H7 (cell line): ENCODE measurements at regions not wholly inside any gene's neighbourhood (a gene's known extent, or its start where the extent isn't known, plus 50 kb on each side); places are given as distances from the start of the nearest gene placed in this dataset.

Experiments used
- DNase-seq: peaks from one replicate; pipeline ENCODE4 v3.0.0; 2012
- H3K27me3 ChIP-seq: 2 replicates; pipeline ENCODE4 v1.6.0; 2011; ENCODE audit warnings: mild to moderate bottlenecking, low read length; ENCODE audit not compliant: control insufficient read depth, insufficient read depth
- H3K36me3 ChIP-seq: replicated peaks from 2 replicates; pipeline ENCODE4 v1.5.1; 2011; ENCODE audit warnings: low read length; ENCODE audit not compliant: control insufficient read depth, insufficient read depth
- H3K4me3 ChIP-seq: 2 replicates; pipeline ENCODE4 v1.5.1; 2011; ENCODE audit warnings: low read depth, mild to moderate bottlenecking, control low read depth, low read length, moderate library complexity; ENCODE audit not compliant: insufficient read depth

DNA sequence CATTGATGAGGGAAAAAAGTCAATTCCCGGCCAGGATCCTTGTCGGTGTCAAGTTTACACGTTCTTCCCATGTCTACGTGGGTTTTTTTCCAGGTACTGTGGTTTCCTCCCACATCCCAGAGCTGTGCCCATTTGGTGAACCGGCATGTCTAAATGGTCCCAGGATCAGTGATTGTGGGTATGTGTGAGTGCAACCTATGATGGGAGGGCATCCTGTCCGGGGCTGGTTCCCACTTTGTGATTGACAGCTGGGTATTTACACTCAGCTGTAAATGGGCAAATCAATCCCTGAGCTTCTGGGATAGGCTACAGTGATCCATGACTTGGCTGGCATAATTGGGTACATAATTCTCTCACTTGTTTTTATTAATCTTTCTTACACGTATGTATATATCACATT is 91.2 kb upstream of the IRX6 start:
- Histone ChIP-seq H3K27me3 (no peaks in the 10 kb centered on the region), H3K36me3 (no peaks in the 10 kb centered on the region), H3K4me3 (no peak overlapping the region)
- DNase-seq: no peak

DNA sequence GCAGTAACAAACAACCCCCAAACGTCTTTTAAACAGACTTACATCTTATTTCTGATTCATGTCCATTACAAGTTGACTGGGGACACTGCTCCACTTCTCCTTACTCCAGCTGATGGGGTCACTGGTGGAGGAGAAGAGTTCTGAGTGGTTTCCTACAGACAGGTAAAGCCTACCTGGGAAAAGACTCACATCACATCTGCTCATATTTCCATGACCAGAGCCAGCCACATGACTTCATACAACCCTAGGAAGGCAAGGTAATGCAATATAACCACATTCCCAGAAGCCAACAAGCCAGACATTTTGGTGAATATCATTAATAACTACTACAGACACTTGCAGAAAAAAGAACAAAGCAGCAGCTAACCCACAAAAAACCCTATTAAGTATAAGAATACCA is 90.5 kb upstream of the IRX6 start:
- Histone ChIP-seq H3K36me3 (no peaks in the 10 kb centered on the region), H3K4me3 (no peak overlapping the region), H3K27me3 (no peaks in the 10 kb centered on the region)
- DNase-seq: no peak

DNA sequence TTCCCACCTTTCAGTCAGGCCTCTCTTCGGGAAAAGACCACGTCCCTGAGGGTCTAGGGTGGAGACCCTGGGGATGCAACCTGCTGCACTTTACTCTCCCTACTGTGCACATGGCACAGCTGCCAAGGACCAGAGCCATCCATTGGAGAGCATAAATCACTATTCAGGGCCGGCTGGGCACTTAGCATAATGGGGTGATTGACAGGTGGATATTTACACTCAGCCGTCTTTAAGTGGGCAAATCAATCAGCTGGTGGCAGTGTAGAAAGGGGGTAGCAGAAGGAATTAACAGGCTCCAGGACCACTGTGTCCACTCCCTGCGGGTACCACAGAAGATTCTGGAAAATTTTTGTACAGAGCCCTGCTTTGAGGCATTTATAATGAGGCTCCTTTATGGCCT is 87.3 kb upstream of the IRX6 start:
- no peak for DNase-seq
- H3K36me3 ChIP-seq: no peaks in the 10 kb centered on the region
- no peak overlapping the region for H3K4me3 ChIP-seq
- H3K27me3 ChIP-seq: no peaks in the 10 kb centered on the region

DNA sequence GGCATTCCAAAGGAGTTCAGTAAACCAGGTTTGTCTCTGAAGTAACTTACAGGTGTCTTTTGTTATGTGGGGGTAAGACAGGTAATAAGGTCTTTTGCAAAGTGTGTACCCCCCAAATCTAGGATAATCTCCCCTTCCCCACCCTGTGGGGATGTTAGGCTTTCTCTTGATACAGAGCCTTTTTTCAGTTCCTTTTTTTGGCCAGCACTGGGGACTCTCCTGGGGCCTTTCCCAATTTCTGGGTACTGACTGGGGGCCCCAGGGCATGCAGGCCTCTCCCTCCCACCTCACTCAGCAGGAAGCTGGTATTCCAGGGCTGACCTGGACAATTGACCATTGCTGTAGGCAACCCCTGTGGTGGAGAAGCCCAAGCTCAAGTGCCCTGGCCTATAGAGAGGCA is 84.3 kb upstream of the IRX6 start:
- Histone ChIP-seq H3K36me3 (no peaks in the 10 kb centered on the region), H3K27me3 (no peaks in the 10 kb centered on the region)
- DNase-seq: no peak

DNA sequence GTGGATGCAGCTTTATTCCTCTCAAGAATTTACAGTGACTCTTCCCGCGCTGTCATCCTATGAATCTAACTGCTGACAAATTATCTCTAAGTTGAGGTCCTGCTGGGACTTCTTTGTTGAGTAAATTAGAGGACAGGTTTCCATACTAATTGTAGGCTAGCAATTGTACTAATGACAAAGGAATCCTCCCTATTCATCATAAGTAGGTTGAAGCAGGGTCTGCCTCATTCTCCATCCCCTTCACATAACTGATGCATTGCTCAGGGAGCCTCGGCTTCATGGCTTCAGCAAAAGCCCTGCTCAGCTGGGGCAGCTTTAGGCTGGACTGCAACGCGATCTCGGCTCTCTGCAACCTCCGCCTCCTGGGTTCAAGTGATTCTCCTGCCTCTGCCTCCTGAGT is 83.1 kb upstream of the IRX6 start:
- no peaks in the 10 kb centered on the region for H3K36me3 ChIP-seq
- H3K27me3 ChIP-seq: no peaks in the 10 kb centered on the region
- no peak overlapping the region for H3K4me3 ChIP-seq
- DNase-seq: peak; percentile 10

More for the DNA sequence above, 84.3 kb upstream of the IRX6 start:
- H3K4me3 ChIP-seq: no peak overlapping the region

DNA sequence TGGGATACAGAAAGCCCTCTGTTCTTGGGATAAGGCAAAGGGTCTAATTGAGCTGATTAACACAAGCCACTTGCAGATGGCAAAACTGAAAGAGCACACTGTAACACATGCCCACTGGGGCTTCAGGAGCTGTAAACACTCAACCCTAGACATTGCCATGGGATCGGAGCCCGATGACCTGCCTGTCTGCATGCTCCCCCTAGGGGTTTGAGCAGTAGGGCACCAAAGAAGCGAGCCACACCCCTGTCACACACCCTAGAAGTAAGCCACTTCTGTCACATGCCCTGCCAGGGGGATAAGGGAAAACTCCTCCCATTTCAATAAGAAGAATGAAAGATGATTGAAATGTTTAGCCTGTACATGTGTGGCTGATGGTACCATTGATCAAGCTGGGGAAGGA is 81.3 kb upstream of the IRX6 start:
- no peaks in the 10 kb centered on the region for H3K36me3 ChIP-seq
- H3K27me3 ChIP-seq: no peaks in the 10 kb centered on the region
- DNase-seq: no peak

DNA sequence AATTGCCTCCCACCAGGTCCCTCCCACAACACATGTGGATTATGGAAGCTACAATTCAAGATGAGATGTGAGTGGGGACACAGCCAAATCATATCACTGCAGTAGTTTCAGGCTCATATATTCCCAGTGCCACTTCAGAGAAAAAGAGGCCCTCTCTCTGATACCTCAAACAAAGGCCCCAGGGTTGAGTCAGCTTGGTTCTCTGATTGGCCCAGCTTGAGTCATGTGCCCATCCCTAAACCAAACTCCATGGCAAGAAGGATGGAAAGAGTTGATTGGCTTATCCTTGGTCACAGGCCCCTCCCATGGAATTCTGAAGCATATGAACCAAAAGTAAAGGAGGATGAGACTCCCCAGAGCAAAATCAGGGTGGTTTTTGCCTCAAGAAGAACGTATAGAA is 75.9 kb upstream of the IRX6 start:
- DNase-seq: no peak
- H3K27me3 ChIP-seq: no peaks in the 10 kb centered on the region

More for the DNA sequence above, 81.3 kb upstream of the IRX6 start:
- no peak overlapping the region for H3K4me3 ChIP-seq

DNA sequence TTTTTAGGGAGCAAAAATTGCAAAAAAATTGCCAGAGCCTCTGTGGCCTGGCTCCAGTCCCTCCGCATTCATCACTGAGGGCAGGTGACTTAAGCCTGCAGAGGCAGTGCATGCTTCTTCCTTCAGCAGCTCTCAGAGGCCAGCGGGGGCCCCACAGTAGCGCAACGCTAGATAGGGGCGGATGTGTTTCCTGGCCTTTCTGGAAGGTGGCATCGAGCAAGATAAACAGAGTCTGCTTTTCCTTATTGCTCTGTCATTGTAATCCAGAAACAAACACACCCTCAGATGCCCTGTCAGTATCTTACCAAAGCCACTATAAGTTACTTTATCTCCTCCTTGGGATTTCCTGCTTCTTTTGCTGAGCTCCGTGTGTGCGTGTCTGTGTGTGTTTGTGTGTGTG is 75.5 kb upstream of the IRX6 start:
- H3K4me3 ChIP-seq: no peak overlapping the region

More for the DNA sequence above, 75.9 kb upstream of the IRX6 start:
- H3K4me3 ChIP-seq: no peak overlapping the region
- H3K36me3 ChIP-seq: no peaks in the 10 kb centered on the region

DNA sequence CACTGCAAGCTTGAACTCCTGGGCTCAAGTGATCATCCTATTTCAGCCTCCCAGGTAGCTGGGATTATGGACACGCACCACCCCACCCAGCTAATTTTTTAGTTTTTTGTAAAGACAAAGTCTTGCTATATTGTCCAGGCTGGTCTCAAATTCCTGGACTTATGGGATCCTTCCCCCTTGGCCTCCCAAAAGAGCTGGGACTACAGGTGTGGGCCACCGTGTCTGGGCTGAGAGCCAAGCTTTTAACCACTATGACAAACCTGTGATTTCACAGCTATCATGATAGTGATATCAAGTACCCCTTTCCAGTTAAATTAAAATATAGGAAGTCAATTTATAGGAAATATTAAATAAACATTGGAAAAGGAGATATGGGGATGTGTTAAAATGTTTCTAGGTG is 74.6 kb upstream of the IRX6 start:
- Histone ChIP-seq H3K4me3 (no peak overlapping the region), H3K36me3 (no peaks in the 10 kb centered on the region), H3K27me3 (no peaks in the 10 kb centered on the region)
- DNase-seq: no peak

More for the DNA sequence above, 75.5 kb upstream of the IRX6 start:
- Histone ChIP-seq H3K36me3 (no peaks in the 10 kb centered on the region), H3K27me3 (no peaks in the 10 kb centered on the region)
- no peak for DNase-seq

DNA sequence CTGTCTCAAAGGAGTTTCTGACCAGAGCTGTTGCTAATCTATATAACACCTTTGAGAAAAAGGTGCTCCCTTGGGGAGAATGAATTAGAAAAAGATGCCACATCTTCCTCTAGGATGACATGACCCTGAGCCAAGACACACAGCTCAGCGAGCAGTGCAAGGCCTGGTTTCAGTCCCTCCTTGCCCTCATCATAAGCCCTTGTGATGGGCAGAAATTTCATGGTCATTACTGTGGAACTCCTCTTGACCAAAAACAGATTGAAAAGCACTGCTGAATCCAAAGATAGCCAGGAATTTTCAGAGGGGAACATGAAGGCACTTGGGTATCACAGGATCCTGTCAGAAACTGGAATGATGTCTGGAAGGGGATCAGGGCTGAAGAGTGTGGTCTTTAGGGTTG is 74.1 kb upstream of the IRX6 start:
- Histone ChIP-seq H3K4me3 (no peak overlapping the region), H3K27me3 (no peaks in the 10 kb centered on the region), H3K36me3 (no peaks in the 10 kb centered on the region)
- no peak for DNase-seq

DNA sequence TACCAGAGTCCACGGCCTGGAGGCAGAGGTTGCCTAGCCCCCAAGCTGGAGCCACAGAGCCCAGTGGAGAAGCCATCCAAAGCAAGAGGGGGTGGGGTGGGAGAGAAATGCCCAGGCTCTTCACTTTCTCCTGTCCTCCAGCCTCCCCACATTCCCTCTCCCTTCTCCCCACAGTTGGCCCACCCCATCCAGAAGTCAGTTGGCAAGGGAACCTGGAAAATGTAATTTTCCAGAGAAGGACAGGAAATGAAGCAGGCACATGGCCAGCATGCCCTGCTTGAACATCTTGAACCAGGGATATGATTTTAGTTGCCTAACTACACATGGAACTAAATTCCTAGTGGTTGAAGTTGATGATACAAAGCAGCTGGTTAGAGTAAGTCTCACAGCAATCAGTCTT is 73.3 kb upstream of the IRX6 start:
- H3K4me3 ChIP-seq: no peak overlapping the region
- no peak for DNase-seq

DNA sequence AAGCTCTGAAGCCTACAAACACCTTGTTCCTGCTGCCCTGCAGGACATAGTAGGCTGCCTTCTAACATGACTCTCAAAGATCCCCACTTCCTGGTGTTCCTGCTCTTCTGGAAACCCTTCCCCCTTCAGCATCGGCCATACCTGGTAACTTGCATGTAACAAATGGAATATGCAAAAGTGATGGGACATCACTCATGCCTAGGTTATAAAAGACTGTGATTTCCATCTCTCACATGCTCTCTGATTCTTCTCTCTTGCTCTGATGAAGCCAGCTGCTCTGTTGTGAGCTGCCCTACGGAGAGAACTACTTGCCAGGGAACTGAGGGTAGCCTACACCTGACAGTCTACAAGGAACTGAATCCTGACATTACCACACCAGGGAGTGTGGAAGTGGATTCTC is 72.9 kb upstream of the IRX6 start:
- no peaks in the 10 kb centered on the region for H3K36me3 ChIP-seq
- no peaks in the 10 kb centered on the region for H3K27me3 ChIP-seq
- DNase-seq: no peak
- no peak overlapping the region for H3K4me3 ChIP-seq

More for the DNA sequence above, 73.3 kb upstream of the IRX6 start:
- no peaks in the 10 kb centered on the region for H3K27me3 ChIP-seq
- no peaks in the 10 kb centered on the region for H3K36me3 ChIP-seq

DNA sequence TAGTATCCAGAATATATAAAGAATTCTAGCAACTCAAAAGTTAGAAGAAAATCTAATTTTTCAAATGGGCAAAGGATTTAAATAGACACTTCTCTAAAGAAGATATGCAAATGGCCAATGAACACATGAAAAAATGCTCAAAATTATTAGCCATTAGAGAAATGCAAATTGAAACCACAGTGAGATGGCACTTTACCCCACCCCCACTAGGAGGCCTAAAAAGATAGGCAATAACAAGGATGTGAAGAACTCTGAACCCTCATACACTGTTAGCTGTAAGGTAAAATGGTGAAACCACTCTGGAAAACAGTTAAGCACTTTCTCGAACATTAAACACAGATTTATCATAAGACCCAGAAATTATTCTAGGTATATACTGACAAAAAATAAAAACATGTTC is 71.4 kb upstream of the IRX6 start:
- no peaks in the 10 kb centered on the region for H3K36me3 ChIP-seq
- H3K27me3 ChIP-seq: no peaks in the 10 kb centered on the region
- DNase-seq: no peak
- H3K4me3 ChIP-seq: no peak overlapping the region

DNA sequence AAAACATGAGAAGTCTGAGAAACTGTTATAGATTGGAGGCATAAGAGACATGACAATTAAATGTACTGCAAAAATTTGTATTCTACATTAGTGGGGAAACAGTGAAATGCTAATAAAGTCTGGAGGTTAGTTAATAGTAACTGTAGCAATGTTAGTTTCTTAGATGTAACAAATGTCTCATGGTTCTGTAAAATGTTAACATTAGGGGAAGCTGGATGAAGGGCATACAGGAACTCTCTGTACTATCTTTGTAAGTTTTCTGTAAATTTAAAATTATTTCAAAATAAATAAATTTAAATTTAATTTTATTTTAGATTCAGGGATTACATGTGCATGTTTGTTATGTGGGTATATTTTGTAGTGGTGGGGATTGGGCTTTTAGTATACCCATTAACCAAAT is 70.0 kb upstream of the IRX6 start:
- DNase-seq: no peak
- no peaks in the 10 kb centered on the region for H3K27me3 ChIP-seq

DNA sequence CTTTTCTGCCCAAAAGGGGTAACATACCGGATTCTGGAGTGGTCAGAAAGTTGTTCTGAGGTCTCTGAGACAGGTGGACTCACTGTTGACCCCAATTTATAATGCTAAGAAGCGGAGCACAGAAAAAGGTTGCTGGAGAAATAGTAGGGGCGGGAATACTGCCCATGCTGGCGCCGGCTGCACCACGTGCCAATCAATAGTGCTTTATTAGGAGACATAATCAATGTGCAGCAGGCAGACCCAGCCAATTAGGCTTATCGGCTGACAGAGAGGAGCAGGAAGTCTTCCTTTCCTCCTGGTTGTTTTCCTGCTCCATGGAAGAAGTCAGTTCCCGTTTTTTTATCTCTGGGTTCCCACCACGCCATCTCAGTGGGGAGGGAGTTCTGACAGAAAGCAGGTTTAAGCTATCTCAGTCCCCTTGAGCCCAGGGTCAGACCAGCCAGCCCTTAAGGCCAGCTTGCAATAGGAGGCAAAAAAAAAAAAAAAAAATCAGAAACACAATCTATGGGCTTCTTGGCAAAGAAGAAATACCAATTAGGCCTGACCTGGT is 68.2 kb upstream of the IRX6 start:
- no peaks in the 10 kb centered on the region for H3K27me3 ChIP-seq
- no peak overlapping the region for H3K4me3 ChIP-seq
- H3K36me3 ChIP-seq: no peaks in the 10 kb centered on the region
- no peak for DNase-seq

More for the DNA sequence above, 70.0 kb upstream of the IRX6 start:
- Histone ChIP-seq H3K4me3 (no peak overlapping the region), H3K36me3 (no peaks in the 10 kb centered on the region)

DNA sequence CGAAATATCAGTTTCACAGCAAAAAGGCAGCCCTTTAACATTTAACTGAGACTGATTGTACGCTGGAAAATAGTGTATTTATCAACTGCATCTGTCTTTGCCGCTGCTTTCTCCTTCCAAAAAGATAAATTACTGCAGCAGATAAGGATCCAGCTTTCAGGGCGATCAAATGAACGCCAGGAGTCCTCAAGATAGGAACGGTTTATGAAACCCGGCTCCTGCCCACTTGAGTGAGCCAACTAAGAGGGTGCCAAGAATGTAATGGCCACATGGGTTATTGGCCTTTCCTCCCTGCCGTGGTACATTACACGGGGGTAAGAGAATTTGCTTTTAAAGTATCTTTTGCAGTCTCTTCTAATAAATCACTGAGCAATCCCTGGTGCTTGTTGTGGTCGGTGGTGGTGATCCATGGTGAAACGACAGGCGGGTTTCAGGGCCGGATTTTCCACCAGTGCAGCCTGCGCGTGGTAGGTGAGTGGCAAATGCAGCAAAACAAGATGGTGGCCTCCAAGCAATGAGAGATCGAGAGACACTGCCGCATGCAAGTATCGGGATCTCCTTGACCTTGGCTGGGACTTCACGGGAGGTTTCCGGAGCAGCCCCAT is 67.5 kb upstream of the IRX6 start:
- Histone ChIP-seq H3K27me3 (no peaks in the 10 kb centered on the region), H3K36me3 (no peaks in the 10 kb centered on the region)
- no peak for DNase-seq

More for the DNA sequence above, 67.5 kb upstream of the IRX6 start:
- no peak overlapping the region for H3K4me3 ChIP-seq
